ENCODE measurements at regions not wholly inside any gene's neighbourhood (a gene's known extent, or its start where the extent isn't known, plus 50 kb on each side); places are given as distances from the start of the nearest gene placed in this dataset.

DNA sequence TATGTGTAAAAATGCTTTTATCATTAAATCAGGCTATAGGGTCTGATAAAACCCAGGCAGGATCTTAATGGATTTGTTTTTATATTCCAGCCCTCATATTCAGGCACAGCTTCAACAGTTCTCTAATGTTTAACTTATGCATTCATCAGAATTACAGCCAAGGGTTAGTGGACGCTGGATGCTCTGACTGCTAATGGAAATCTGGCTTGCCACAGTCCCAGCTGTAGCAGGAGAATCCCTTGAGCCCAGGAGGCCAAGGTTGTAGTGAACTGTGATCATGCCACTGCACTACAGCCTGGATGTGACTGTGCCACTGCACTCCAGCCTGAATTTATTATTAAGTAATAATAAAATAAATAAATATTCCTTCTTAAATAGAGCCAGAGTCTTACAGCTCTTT is 98.0 kb downstream of the SLC25A46 start:
- TF ChIP-seq, protein P1, sequence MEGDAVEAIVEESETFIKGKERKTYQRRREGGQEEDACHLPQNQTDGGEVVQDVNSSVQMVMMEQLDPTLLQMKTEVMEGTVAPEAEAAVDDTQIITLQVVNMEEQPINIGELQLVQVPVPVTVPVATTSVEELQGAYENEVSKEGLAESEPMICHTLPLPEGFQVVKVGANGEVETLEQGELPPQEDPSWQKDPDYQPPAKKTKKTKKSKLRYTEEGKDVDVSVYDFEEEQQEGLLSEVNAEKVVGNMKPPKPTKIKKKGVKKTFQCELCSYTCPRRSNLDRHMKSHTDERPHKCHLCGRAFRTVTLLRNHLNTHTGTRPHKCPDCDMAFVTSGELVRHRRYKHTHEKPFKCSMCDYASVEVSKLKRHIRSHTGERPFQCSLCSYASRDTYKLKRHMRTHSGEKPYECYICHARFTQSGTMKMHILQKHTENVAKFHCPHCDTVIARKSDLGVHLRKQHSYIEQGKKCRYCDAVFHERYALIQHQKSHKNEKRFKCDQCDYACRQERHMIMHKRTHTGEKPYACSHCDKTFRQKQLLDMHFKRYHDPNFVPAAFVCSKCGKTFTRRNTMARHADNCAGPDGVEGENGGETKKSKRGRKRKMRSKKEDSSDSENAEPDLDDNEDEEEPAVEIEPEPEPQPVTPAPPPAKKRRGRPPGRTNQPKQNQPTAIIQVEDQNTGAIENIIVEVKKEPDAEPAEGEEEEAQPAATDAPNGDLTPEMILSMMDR (conservative IDR thresholded peaks at IDR 0.05): no peak
- no peak for TF ChIP-seq ZFX (IDR thresholded peaks at IDR 0.05)

Measured in C4-2B (cell line).